K562 (cell line): ENCODE measurements at regions not wholly inside any gene's neighbourhood (a gene's known extent, or its start where the extent isn't known, plus 50 kb on each side); places are given as distances from the start of the nearest gene placed in this dataset.

Experiments used
- GABPA ChIP-seq: fragments of 200-800 bp; sonication (Bioruptor generic); conservative IDR thresholded peaks from 2 replicates; pipeline ENCODE4 v1.6.1; 2016; ENCODE audit warnings: low read depth, missing genetic modification characterization, missing compliant biosample characterization
- NFIX ChIP-seq: fragments of 250-450 bp; sonication (Bioruptor Pico); IDR thresholded peaks from 2 replicates; pipeline ENCODE4 v1.4.0; 2020; ENCODE audit warnings: low read depth, mild to moderate bottlenecking, moderate library complexity
- SRSF9 ChIP-seq: fragments of 200-400 bp; formaldehyde crosslinking; IDR thresholded peaks from 2 replicates; pipeline ENCODE4 v1.6.1; 2017; ENCODE audit warnings: low read depth, low read length, borderline replicate concordance
- TF ChIP-seq, protein P1 (sequence below), 2 experiments: fragments of 450-650 bp; IDR thresholded peaks; 2 replicates each; pipeline ENCODE4 v1.6.1; 2016; ENCODE audit warnings: mild to moderate bottlenecking in 2 of 2, borderline replicate concordance in 1 of 2, low read depth in 1 of 2, moderate library complexity in 1 of 2

DNA sequence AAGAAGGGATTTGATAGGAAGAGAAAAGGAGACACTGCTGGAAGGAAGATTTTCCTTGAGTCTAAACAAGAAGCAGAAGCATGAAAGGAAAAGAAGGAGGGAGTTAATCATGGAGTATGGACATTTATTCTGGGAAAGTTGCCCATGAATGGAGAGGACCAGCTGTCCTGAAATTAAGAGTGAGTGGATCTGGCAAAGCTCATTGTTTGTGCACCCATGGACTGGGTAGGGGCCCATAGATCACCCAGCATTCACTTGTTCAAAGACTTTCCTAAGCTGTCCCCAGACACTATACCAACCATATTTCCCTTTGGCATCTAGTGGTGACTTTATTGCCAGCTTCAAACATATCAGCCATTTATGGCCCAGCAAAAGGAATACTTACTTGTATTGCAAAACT lies 422.7 kb downstream of the FBXO15 start (continued):
- TF ChIP-seq, protein P1, sequence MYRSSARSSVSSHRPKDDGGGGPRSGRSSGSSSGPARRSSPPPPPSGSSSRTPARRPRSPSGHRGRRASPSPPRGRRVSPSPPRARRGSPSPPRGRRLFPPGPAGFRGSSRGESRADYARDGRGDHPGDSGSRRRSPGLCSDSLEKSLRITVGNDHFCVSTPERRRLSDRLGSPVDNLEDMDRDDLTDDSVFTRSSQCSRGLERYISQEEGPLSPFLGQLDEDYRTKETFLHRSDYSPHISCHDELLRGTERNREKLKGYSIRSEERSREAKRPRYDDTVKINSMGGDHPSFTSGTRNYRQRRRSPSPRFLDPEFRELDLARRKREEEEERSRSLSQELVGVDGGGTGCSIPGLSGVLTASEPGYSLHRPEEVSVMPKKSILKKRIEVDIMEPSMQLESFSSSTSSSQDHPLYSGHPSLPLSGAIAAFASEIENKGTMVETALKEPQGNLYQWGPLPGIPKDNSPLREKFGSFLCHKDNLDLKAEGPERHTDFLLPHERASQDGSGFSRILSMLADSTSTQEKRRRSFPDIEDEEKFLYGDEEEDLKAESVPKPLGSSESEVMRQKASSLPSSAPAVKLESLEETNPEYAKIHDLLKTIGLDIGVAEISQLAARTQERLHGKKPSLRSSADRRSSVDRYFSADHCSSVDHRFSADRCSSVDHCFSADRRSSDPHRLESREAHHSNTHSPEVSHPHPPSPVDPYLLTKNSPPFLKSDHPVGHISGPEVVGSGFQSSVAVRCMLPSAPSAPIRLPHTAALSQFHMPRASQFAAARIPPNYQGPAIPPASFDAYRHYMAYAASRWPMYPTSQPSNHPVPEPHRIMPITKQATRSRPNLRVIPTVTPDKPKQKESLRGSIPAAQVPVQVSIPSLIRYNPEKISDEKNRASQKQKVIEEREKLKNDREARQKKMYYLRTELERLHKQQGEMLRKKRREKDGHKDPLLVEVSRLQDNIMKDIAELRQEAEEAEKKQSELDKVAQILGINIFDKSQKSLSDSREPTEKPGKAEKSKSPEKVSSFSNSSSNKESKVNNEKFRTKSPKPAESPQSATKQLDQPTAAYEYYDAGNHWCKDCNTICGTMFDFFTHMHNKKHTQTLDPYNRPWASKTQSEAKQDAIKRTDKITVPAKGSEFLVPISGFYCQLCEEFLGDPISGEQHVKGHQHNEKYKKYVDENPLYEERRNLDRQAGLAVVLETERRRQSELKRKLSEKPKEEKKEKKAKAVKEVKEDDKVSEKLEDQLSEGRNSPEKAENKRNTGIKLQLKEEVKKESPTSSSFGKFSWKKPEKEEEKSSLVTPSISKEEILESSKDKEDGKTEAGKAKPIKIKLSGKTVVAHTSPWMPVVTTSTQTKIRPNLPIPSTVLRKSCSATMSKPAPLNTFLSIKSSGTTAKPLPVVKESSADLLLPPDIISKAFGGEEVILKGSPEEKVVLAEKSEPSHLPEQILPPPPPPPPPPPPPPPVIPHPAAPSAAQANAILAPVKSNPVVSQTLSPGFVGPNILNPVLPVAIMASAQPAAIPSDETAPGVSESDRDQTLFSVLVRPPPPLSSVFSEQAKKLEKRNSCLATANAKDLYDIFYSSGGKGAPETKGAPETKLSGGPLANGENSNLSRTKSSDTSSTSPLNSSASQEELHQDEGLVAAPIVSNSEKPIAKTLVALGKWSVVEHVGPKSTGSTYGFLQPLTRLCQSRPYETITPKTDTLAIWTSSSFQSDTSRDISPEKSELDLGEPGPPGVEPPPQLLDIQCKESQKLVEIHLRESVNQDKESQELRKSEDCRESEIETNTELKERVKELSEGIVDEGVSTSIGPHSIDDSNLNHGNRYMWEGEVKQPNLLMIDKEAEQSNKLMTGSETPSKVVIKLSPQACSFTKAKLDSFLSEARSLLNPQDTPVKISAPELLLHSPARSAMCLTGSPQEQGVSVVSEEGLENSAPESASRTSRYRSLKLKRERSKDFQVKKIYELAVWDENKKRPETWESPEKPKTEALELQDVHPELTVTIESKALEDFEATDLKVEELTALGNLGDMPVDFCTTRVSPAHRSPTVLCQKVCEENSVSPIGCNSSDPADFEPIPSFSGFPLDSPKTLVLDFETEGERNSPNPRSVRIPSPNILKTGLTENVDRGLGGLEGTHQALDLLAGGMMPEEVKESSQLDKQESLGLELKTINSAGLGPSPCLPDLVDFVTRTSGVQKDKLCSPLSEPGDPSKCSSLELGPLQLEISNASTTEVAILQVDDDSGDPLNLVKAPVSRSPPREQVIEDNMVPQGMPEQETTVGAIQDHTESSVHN (IDR thresholded peaks at IDR 0.05; ENCODE audit: borderline replicate concordance in 1 of 2, low read depth in 1 of 2), result no peak
- no peak for TF ChIP-seq SRSF9
- no peak for TF ChIP-seq NFIX
- TF ChIP-seq GABPA (tag), result no peak
- TF ChIP-seq, all 486 proteins: peak for 0
